HepG2 (cell line): ENCODE measurements at regions not wholly inside any gene's neighbourhood (a gene's known extent, or its start where the extent isn't known, plus 50 kb on each side); places are given as distances from the start of the nearest gene placed in this dataset.

Experiments
- ATAC-seq: fragments of 200-7000 bp; cut with Tn5 transposase; 3 replicates; pipeline ENCODE4 v1.9.1; 2020; ENCODE audit warnings: mild to moderate bottlenecking, moderate library complexity
- BruUV-seq: library from RNA; stranded (reverse); fragments of 400-500 nt; replicated peaks from 2 replicates; lab custom pipeline; 2021; lab: Mats Ljungman, UMichigan
- CTCF ChIA-PET: fragments of 300-600 bp; formaldehyde crosslinking; extraction: SDS; loops from one replicate; lab custom pipeline; 2021; ENCODE audit warnings: low total read pairs, inconsistent platforms, low intra/inter-chr PET ratio; lab: Yijun Ruan, JAX
- POLR2A ChIA-PET: fragments of 350-600 bp; sonication (Branson Sonifier 250); formaldehyde crosslinking; loops from one replicate; lab custom pipeline; 2020; ENCODE audit warnings: antibody characterized with exemption, inconsistent platforms; lab: Yijun Ruan, JAX
- DNase-seq: peaks from one replicate; pipeline ENCODE4 v3.0.0-alpha.2; 2015; ENCODE audit warnings: low spot score
- FAIRE-seq: peaks from 3 replicates; lab custom pipeline; 2011; peaks lifted over from hg19 to GRCh38; lab: Jason Lieb, UNC
- H2AFZ ChIP-seq: one replicate; pipeline ENCODE4 v1.6.1; 2011; ENCODE audit warnings: low read length, inconsistent platforms
- H3K27ac ChIP-seq: fragments of 300-600 bp; 3 replicates; pipeline ENCODE4 v1.8.0; 2011; ENCODE audit warnings: mixed run types, mild to moderate bottlenecking, mixed read lengths, low read length, inconsistent platforms; ENCODE audit not compliant: insufficient read depth; ENCODE audit errors: extremely low read length
- H3K27me3 ChIP-seq, 2 experiments: fragments of 200-600 bp in 1 of 2; 2 replicates in 1 of 2; 3 replicates in 1 of 2; pipeline versions ENCODE4 v1.6.0 to v1.8.0; 2011; ENCODE audit warnings: low read length in 2 of 2, mild to moderate bottlenecking in 2 of 2, moderate library complexity in 2 of 2, inconsistent platforms in 1 of 2; ENCODE audit not compliant: insufficient read depth in 2 of 2, control insufficient read depth in 1 of 2
- H3K36me3 ChIP-seq, 2 experiments: fragments of 200-600 bp in 1 of 2; replicated peaks in 1 of 2; 2 replicates in 1 of 2; 3 replicates in 1 of 2; pipeline versions ENCODE4 v1.5.1 to v1.8.0; 2011; ENCODE audit warnings: low read length in 2 of 2, inconsistent platforms in 1 of 2; ENCODE audit not compliant: insufficient read depth in 2 of 2, control insufficient read depth in 1 of 2
- H3K4me1 ChIP-seq: 2 replicates; pipeline ENCODE4 v1.5.1; 2012; ENCODE audit warnings: low read length, inconsistent platforms; ENCODE audit not compliant: insufficient read depth
- H3K4me2 ChIP-seq: 2 replicates; pipeline ENCODE4 v1.6.0; 2011; ENCODE audit warnings: low read depth, low read length, inconsistent platforms
- H3K4me3 ChIP-seq, 3 experiments: fragments of 200-600 bp in 1 of 3; sonication (generic), shearing (Covaris generic) in 1 of 3; replicated peaks in 1 of 3; 2 replicates each; pipeline ENCODE4 v1.5.1; 2011 to 2016; ENCODE audit warnings: low read length in 3 of 3, inconsistent platforms in 2 of 3, low read depth in 2 of 3, mild to moderate bottlenecking in 2 of 3, control low read depth in 1 of 3, mixed read lengths in 1 of 3; ENCODE audit not compliant: insufficient read depth in 1 of 3
- H3K79me2 ChIP-seq: one replicate; pipeline ENCODE4 v1.6.1; 2011; ENCODE audit warnings: low read length, inconsistent platforms; ENCODE audit not compliant: insufficient read depth
- H3K9ac ChIP-seq: 2 replicates; pipeline ENCODE4 v1.6.0; 2011; ENCODE audit warnings: mild to moderate bottlenecking, low read depth, low read length, inconsistent platforms; ENCODE audit not compliant: insufficient read depth
- H3K9me3 ChIP-seq: 2 replicates; pipeline ENCODE4 v1.5.1; 2012; ENCODE audit warnings: mild to moderate bottlenecking, low read length
- H4K20me1 ChIP-seq: 2 replicates; pipeline ENCODE4 v1.6.0; 2011; ENCODE audit warnings: inconsistent platforms, mild to moderate bottlenecking, low read length, moderate library complexity; ENCODE audit not compliant: insufficient read depth
- GTF2F1 ChIP-seq: fragments of 150-350 bp; IDR thresholded peaks from 2 replicates; pipeline ENCODE4 v1.6.1; 2014; ENCODE audit warnings: low read length
- HHEX ChIP-seq: IDR thresholded peaks from 2 replicates; pipeline ENCODE4 v1.6.1; 2016; ENCODE audit warnings: control low read depth
- KIAA2018 ChIP-seq: sonication (generic); formaldehyde crosslinking; IDR thresholded peaks from 2 replicates; pipeline ENCODE4 v1.5.0; 2020; ENCODE audit warnings: mild to moderate bottlenecking, missing genetic modification reagents, borderline replicate concordance
- NKX3-1 ChIP-seq: sonication (generic); formaldehyde crosslinking; IDR thresholded peaks from 2 replicates; pipeline ENCODE4 v1.5.0; 2020; ENCODE audit warnings: missing genetic modification reagents
- STAG1 ChIP-seq: sonication (generic); formaldehyde crosslinking; IDR thresholded peaks from 2 replicates; pipeline ENCODE4 v1.4.0; 2020; ENCODE audit warnings: missing genetic modification reagents
- ZBTB43 ChIP-seq: sonication (generic); formaldehyde crosslinking; conservative IDR thresholded peaks from 2 replicates; pipeline ENCODE4 v1.4.0; 2020; ENCODE audit warnings: missing genetic modification reagents
- ZFP36 ChIP-seq: fragments of 150-350 bp; IDR thresholded peaks from 2 replicates; pipeline ENCODE4 v1.6.1; 2018; ENCODE audit warnings: borderline replicate concordance, low read length, low read depth; ENCODE audit not compliant: partially characterized antibody
- ZNF3 ChIP-seq: IDR thresholded peaks from 2 replicates; pipeline ENCODE4 v1.7.0; 2017; ENCODE audit warnings: inconsistent platforms
- ZNF703 ChIP-seq: sonication (generic); formaldehyde crosslinking; IDR thresholded peaks from 2 replicates; pipeline ENCODE4 v1.5.1; 2020; ENCODE audit warnings: missing genetic modification reagents, mild to moderate bottlenecking, moderate library complexity, borderline replicate concordance
- whole genome bisulfite sequencing: methylation state at CpG from one replicate; pipeline ENCODE4 v1.1.6; 2017; ENCODE audit warnings: low lambda C conversion rate; 5-methylcytosine and 5-hydroxymethylcytosine counted together
- in situ Hi-C: cut with HindIII; loops from 2 replicates; pipeline ENCODE4 v1.10.0; 2017; ENCODE audit warnings: low pct_unique_long_range_greater_than_20kb; ENCODE audit not compliant: extremely low pct_ligation_motif_present
- intact Hi-C: fragments of 100-400 bp; cut with micrococcal nuclease; formaldehyde crosslinking; loops from one replicate; pipeline ENCODE4 v1.10.0; 2022; ENCODE audit not compliant: unreplicated experiment
- TF ChIP-seq, protein P1 (sequence below): fragments of 450-650 bp; IDR thresholded peaks from 2 replicates; pipeline ENCODE4 v1.6.1; 2017

- TF ChIP-seq, protein P1, sequence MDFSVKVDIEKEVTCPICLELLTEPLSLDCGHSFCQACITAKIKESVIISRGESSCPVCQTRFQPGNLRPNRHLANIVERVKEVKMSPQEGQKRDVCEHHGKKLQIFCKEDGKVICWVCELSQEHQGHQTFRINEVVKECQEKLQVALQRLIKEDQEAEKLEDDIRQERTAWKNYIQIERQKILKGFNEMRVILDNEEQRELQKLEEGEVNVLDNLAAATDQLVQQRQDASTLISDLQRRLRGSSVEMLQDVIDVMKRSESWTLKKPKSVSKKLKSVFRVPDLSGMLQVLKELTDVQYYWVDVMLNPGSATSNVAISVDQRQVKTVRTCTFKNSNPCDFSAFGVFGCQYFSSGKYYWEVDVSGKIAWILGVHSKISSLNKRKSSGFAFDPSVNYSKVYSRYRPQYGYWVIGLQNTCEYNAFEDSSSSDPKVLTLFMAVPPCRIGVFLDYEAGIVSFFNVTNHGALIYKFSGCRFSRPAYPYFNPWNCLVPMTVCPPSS: no peak
- TF ChIP-seq ZNF3 (CRISPR knock-in tag) (no peak), NKX3-1 (CRISPR knock-in tag) (no peak), KIAA2018 (CRISPR knock-in tag) (no peak)
These were observed 454.0 kb upstream of the RBMS3 start (continued) for GRCh38 chr3:28826840-28827239.

GRCh38 chr3:28835249-28835648, 445.6 kb upstream of the RBMS3 start:
- ATAC-seq: no peak
- no peak overlapping the region for H3K4me3 ChIP-seq
- H2AFZ ChIP-seq: no peak overlapping the region
- no peak for FAIRE-seq
- no peaks in the 10 kb centered on the region for H3K4me1 ChIP-seq
- ChIA-PET CTCF (no interaction called here), POLR2A (no interaction called here)
- no peaks in the 10 kb centered on the region for H3K27me3 ChIP-seq
- H3K36me3 ChIP-seq: no peaks in the 10 kb centered on the region
- WGBS: 0% methylated on average over 2 of the region's 2 CpGs
- H3K27ac ChIP-seq: no peak overlapping the region
- H3K9me3 ChIP-seq: no peaks in the 10 kb centered on the region
- intact Hi-C loops: no loop called here
- H3K4me2 ChIP-seq: no peak overlapping the region
- BruUV-seq: no TSS peak
- DNase-seq: no peak
- H4K20me1 ChIP-seq: no peaks in the 10 kb centered on the region
- H3K9ac ChIP-seq: no peak overlapping the region
- H3K79me2 ChIP-seq: no peaks in the 10 kb centered on the region
- in situ Hi-C loops: no loop called here
- TF ChIP-seq ZNF703 (CRISPR knock-in tag) (no peak), HHEX (no peak), ZFP36 (no peak), STAG1 (CRISPR knock-in tag) (no peak), GTF2F1 (no peak), ZBTB43 (CRISPR knock-in tag) (no peak)
- TF ChIP-seq, all 625 proteins: peak for 0
